ENCODE measurements at regions not wholly inside any gene's neighbourhood (a gene's known extent, or its start where the extent isn't known, plus 50 kb on each side); places are given as distances from the start of the nearest gene placed in this dataset.

GRCh38 chr6:11290027-11290426, 57.6 kb upstream of the NEDD9 start:
- no peak for DNase-seq

GRCh38 chr6:11288065-11288464, 55.6 kb upstream of the NEDD9 start:
- DNase-seq, result no peak

DNA sequence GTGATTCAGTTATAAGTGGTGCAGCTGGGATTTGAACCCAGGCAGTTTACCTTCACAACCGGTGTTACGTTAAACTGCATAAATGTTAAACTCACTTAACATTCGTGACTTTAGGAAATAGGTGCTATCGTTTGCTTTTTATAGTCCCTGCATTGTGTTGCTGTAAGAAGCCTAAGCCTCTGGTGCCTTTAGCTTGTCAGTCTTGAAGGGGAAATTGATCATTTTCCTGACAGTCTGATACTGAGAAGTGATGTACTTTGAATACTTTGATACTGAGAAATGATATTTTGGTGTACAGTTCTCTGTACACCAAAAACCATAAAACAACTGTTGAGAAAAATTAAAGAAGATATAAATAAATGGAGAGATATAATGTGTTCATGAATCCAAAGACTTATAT, 52.5 kb upstream of the NEDD9 start:
- DNase-seq, result no peak

GRCh38 chr6:11283629-11284028, 51.2 kb upstream of the NEDD9 start:
- DNase-seq, result no peak

DNA sequence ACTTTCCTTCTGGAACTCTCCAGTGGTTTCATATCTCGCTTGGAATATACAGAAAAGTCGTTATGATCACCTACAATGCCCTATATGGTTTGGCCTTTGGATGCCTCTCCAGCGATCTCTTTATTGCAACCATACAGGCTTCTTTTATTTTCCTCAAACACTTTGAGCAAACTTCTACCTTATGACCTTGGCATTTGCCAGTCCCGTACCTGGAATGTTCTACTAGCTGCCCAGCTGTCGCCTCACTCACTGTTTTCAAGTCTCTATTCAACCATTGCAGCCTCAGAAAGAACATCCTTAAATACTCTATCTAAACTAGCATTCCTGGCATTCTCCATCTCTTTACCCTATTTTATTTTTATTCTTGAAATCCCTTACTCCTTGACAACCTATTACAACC, 50.4 kb upstream of the NEDD9 start:
- DNase-seq, result no peak
